ENCODE measurements at regions not wholly inside any gene's neighbourhood (a gene's known extent, or its start where the extent isn't known, plus 50 kb on each side); places are given as distances from the start of the nearest gene placed in this dataset.

- TF ChIP-seq CTCF (IDR thresholded peaks at IDR 0.05): no peak
- no peak for TF ChIP-seq POLR2A (IDR thresholded peaks at IDR 0.05)
These were observed 332.2 kb downstream of the TEX29 start for GRCh38 chr13:111652676-111653075.

All from stomach (tissue), 4 donors.